ENCODE measurements at regions not wholly inside any gene's neighbourhood (a gene's known extent, or its start where the extent isn't known, plus 50 kb on each side); places are given as distances from the start of the nearest gene placed in this dataset.

- H3K27ac Mint-ChIP-seq (ENCODE audit: unreplicated experiment): no peak overlapping the region
- no TSS peak for BruUV-seq (replicated peaks)
- intact Hi-C loops (cut with micrococcal nuclease; ENCODE audit: unreplicated experiment): no loop called here
These were observed 84.3 kb downstream of the NCOR2 start for GRCh38 chr12:124482901-124483799.

GRCh38 chr12:124482567-124482893, 84.9 kb downstream of the NCOR2 start:
- DNase-seq: no peak
- CTCF ChIA-PET: no interaction called here
- intact Hi-C loops (cut with micrococcal nuclease; ENCODE audit: unreplicated experiment): no loop called here

More at GRCh38 chr12:124482901-124483799, 84.3 kb downstream of the NCOR2 start:
- Mint-ChIP-seq H3K36me3 (ENCODE audit: insufficient read depth, unreplicated experiment) (peaks cover 68% of the 10 kb centered on the region), H3K27me3 (ENCODE audit: unreplicated experiment) (no peaks in the 10 kb centered on the region), H3K9me3 (ENCODE audit: low read depth, unreplicated experiment) (no peaks in the 10 kb centered on the region), H3K4me3 (ENCODE audit: low read depth, unreplicated experiment) (no peak overlapping the region), H3K4me1 (ENCODE audit: low read depth, unreplicated experiment) (peaks cover 35% of the 10 kb centered on the region)
- TF ChIP-seq CTCF (IDR thresholded peaks at IDR 0.05; ENCODE audit: unreplicated experiment): no peak
- no peak for DNase-seq
- CTCF ChIA-PET: interaction anchor here (0.6 kb wide), 1 partner anchor 11 kb away, joined by 3 read pairs; no protein-coding TSS in a partner anchor

GRCh38 chr12:124481772-124482566, 85.4 kb downstream of the NCOR2 start:
- peak overlapping the region; percentile 10 for H3K4me3 Mint-ChIP-seq (ENCODE audit: low read depth, unreplicated experiment)
- no peaks in the 10 kb centered on the region for H3K9me3 Mint-ChIP-seq (ENCODE audit: low read depth, unreplicated experiment)
- no peak for DNase-seq
- peaks cover 35% of the 10 kb centered on the region for H3K4me1 Mint-ChIP-seq (ENCODE audit: low read depth, unreplicated experiment)
- no peak for TF ChIP-seq CTCF (IDR thresholded peaks at IDR 0.05; ENCODE audit: unreplicated experiment)
- peaks cover 68% of the 10 kb centered on the region for H3K36me3 Mint-ChIP-seq (ENCODE audit: insufficient read depth, unreplicated experiment)
- H3K27me3 Mint-ChIP-seq (ENCODE audit: unreplicated experiment): no peaks in the 10 kb centered on the region
- no peak overlapping the region for H3K27ac Mint-ChIP-seq (ENCODE audit: unreplicated experiment)
- CTCF ChIA-PET: no interaction called here
- intact Hi-C loops (cut with micrococcal nuclease; ENCODE audit: unreplicated experiment): no loop called here
- no TSS peak for BruUV-seq (replicated peaks)

More at GRCh38 chr12:124482567-124482893, 84.9 kb downstream of the NCOR2 start:
- H3K27me3 Mint-ChIP-seq (ENCODE audit: unreplicated experiment): no peaks in the 10 kb centered on the region
- no peak overlapping the region for H3K27ac Mint-ChIP-seq (ENCODE audit: unreplicated experiment)
- H3K4me3 Mint-ChIP-seq (ENCODE audit: low read depth, unreplicated experiment): no peak overlapping the region
- no peaks in the 10 kb centered on the region for H3K9me3 Mint-ChIP-seq (ENCODE audit: low read depth, unreplicated experiment)
- H3K4me1 Mint-ChIP-seq (ENCODE audit: low read depth, unreplicated experiment): peaks cover 35% of the 10 kb centered on the region
- TF ChIP-seq CTCF (IDR thresholded peaks at IDR 0.05; ENCODE audit: unreplicated experiment): no peak
- no TSS peak for BruUV-seq (replicated peaks)
- peaks cover 69% of the 10 kb centered on the region for H3K36me3 Mint-ChIP-seq (ENCODE audit: insufficient read depth, unreplicated experiment)

GRCh38 chr12:124481257-124481750, 86.1 kb downstream of the NCOR2 start:
- Mint-ChIP-seq H3K4me3 (ENCODE audit: low read depth, unreplicated experiment) (peak overlapping the region; percentile 10), H3K27me3 (ENCODE audit: unreplicated experiment) (no peaks in the 10 kb centered on the region), H3K4me1 (ENCODE audit: low read depth, unreplicated experiment) (peaks cover 35% of the 10 kb centered on the region), H3K27ac (ENCODE audit: unreplicated experiment) (no peak overlapping the region), H3K9me3 (ENCODE audit: low read depth, unreplicated experiment) (no peaks in the 10 kb centered on the region), H3K36me3 (ENCODE audit: insufficient read depth, unreplicated experiment) (peaks cover 73% of the 10 kb centered on the region)
- DNase-seq: no peak
- CTCF ChIA-PET: no interaction called here
- no peak for TF ChIP-seq CTCF (IDR thresholded peaks at IDR 0.05; ENCODE audit: unreplicated experiment)
- intact Hi-C loops (cut with micrococcal nuclease; ENCODE audit: unreplicated experiment): no loop called here
- no TSS peak for BruUV-seq (replicated peaks)
